SK-N-SH (cell line): ENCODE measurements at regions not wholly inside any gene's neighbourhood (a gene's known extent, or its start where the extent isn't known, plus 50 kb on each side); places are given as distances from the start of the nearest gene placed in this dataset.

Experiments used
- ELF1 ChIP-seq: IDR thresholded peaks from 2 replicates; pipeline ENCODE4 v1.4.0; 2012
- EZH2phosphoT487 ChIP-seq: fragments of 200-600 bp; sonication (generic); IDR thresholded peaks from 2 replicates; pipeline ENCODE4 v1.6.1; 2017; ENCODE audit warnings: low read depth, mixed run types, mild to moderate bottlenecking, antibody characterized with exemption, moderate library complexity, borderline replicate concordance
- POLR2AphosphoS5 ChIP-seq: IDR thresholded peaks from 2 replicates; pipeline ENCODE4 v1.6.1; 2012; ENCODE audit warnings: low read depth, low read length

DNA sequence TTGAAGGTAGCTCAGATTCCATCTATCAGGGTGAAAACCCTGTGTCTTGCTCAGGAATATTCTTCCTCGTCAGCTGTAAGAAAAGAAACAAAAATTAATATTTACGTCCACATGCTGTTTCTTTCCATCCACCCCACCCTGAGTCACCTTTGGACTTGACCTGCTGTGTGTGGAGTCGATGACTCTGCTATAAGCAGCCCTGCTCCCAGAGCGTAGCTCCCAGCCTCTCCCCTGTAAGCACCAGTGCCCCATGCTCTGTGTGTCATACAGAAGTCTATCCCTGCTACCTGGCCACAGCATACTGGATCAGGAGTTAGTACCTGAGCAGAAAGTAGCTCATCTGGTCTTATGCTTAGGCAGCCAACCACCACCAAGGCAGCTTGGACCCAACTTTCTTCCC, 223.6 kb downstream of the SOD2 start:
- TF ChIP-seq EZH2phosphoT487 (no peak), ELF1 (no peak), POLR2AphosphoS5 (no peak)
